Adrenal gland (tissue), 5 donors: ENCODE measurements at regions not wholly inside any gene's neighbourhood (a gene's known extent, or its start where the extent isn't known, plus 50 kb on each side); places are given as distances from the start of the nearest gene placed in this dataset.

Source experiments
- POLR2A ChIP-seq, 2 donors: fragments of 450-650 bp; IDR thresholded peaks; one replicate each; pipeline ENCODE4 v1.6.1; 2017; ENCODE audit warnings: antibody characterized with exemption in 2 of 2, mild to moderate bottlenecking in 2 of 2, moderate library complexity in 1 of 2
- TF ChIP-seq, protein P1 (sequence below), 6 experiments: fragments of 450-650 bp in 4 of 6; fragments of 200-600 bp in 2 of 6; sonication (generic) in 1 of 6; IDR thresholded peaks; 1 replicate in 5 of 6; 2 replicates in 1 of 6; pipeline versions ENCODE4 v1.5.1 to v1.8.0; 2016 to 2021; ENCODE audit warnings: antibody characterized with exemption in 6 of 6, mild to moderate bottlenecking in 2 of 6, moderate library complexity in 1 of 6
- donor health status: DM: no; HTN: no; CAD: no.

DNA sequence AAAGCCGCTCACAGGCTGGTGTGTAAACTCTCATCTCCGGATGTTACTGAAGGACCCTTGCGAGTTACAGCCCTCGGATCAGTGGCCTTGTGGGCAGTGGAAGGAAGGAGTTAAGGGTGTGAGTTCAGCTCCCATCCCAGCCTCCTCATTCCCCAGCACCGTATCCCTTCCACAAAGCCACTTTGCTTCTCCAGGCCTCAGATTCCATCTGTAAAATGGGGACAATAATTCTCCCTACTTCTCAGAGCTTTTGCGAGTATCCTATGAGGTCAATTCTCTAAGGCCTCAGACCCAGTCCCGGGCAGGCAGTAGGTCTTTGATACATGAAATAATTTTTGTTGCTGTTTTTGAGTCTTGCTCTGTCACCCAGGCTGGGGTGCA lies 141.3 kb downstream of the C9orf50 start:
- TF ChIP-seq, protein P1, sequence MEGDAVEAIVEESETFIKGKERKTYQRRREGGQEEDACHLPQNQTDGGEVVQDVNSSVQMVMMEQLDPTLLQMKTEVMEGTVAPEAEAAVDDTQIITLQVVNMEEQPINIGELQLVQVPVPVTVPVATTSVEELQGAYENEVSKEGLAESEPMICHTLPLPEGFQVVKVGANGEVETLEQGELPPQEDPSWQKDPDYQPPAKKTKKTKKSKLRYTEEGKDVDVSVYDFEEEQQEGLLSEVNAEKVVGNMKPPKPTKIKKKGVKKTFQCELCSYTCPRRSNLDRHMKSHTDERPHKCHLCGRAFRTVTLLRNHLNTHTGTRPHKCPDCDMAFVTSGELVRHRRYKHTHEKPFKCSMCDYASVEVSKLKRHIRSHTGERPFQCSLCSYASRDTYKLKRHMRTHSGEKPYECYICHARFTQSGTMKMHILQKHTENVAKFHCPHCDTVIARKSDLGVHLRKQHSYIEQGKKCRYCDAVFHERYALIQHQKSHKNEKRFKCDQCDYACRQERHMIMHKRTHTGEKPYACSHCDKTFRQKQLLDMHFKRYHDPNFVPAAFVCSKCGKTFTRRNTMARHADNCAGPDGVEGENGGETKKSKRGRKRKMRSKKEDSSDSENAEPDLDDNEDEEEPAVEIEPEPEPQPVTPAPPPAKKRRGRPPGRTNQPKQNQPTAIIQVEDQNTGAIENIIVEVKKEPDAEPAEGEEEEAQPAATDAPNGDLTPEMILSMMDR (IDR thresholded peaks at IDR 0.05): no peak
- no peak for TF ChIP-seq POLR2A (IDR thresholded peaks at IDR 0.05)
